Skeletal muscle cell (primary cell): ENCODE measurements at regions not wholly inside any gene's neighbourhood (a gene's known extent, or its start where the extent isn't known, plus 50 kb on each side); places are given as distances from the start of the nearest gene placed in this dataset.

Experiments
- DNase-seq: peaks from one replicate; pipeline ENCODE4 v3.0.0-alpha.2; 2010; ENCODE audit warnings: low read depth
- H3K4me3 ChIP-seq: 2 replicates; pipeline ENCODE4 v1.5.1; 2011; ENCODE audit warnings: low read depth, mild to moderate bottlenecking, control low read depth, low read length, moderate library complexity

- DNase-seq = no peak
- H3K4me3 ChIP-seq = no peak overlapping the region
Measured at GRCh38 chr18:34001376-34001775, 223.3 kb downstream of the NOL4 start.

GRCh38 chr18:33987206-33987605 lies 237.5 kb downstream of the NOL4 start:
- no peak overlapping the region for H3K4me3 ChIP-seq
- DNase-seq = no peak

GRCh38 chr18:33983126-33983525 lies 241.6 kb downstream of the NOL4 start:
- no peak overlapping the region for H3K4me3 ChIP-seq

DNA sequence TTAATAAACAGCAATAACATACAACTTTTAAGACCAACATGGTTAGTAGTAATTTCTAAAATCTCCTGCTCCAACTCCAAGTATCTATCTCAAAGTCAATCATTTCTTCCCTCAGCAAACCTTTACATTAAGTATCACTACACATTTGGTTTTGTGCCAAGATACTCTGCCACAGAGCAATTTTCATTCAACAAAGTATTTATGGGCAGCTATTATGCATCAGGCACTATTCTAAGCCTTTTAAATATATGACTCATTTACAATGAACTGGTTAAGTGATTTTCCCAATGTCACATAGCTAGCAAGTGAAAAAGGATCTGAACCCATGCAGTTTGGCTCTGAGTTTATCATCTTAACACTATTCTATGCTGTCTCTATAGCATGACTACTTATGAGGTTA lies 264.3 kb downstream of the NOL4 start:
- no peak for DNase-seq
- H3K4me3 ChIP-seq = no peak overlapping the region

More at GRCh38 chr18:33983126-33983525, 241.6 kb downstream of the NOL4 start:
- no peak for DNase-seq

- H3K4me3 ChIP-seq = no peak overlapping the region
- DNase-seq = no peak
Measured at GRCh38 chr18:33959609-33960008, 265.1 kb downstream of the NOL4 start.

- no peak overlapping the region for H3K4me3 ChIP-seq
- no peak for DNase-seq
Measured at GRCh38 chr18:33957707-33958106, 267.0 kb downstream of the NOL4 start.

DNA sequence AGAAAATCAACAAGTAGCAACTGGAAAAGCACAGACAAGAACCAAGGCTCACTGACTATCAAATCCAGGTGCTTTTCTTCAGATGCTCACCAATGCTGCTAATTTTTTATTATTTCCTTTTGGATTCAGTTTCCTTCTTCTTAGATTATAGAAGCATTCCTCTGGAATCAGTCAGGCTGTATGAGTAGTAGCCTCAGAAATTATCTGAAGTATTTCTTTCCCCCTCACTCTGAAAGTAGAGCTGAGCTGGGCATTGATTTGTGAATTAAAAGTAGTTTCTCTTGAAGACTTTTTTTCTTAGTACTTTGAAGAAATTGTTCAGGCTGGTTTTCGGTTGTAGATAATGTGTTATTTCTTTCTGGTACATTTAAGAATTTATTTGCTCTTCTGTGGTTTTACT lies 273.7 kb downstream of the NOL4 start:
- H3K4me3 ChIP-seq = no peak overlapping the region
- no peak for DNase-seq

GRCh38 chr18:33946336-33946735 lies 278.4 kb downstream of the NOL4 start:
- no peak for DNase-seq
- H3K4me3 ChIP-seq = no peak overlapping the region

DNA sequence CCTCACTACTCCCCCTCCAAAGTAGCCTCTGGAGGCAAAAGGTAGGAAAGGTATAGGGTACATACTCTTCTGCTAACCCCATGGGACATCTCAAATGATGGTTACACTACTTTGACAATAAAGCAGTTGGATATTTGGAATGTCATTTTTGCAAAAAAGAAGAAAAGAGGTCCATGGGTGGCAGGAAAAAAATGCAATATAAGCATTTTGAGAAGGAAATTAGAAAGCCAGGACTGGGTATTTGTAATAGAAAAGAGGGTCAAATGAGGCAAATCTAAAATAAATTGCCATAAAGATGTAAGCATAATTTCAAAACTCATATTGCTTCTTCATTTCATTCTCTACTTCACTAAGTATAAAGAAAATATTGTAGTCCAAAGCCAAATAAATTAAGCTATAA lies 280.2 kb downstream of the NOL4 start:
- H3K4me3 ChIP-seq = no peak overlapping the region
- DNase-seq = no peak

- DNase-seq = no peak
- H3K4me3 ChIP-seq = no peak overlapping the region
Measured at GRCh38 chr18:33937270-33937816, 287.4 kb downstream of the NOL4 start.

DNA sequence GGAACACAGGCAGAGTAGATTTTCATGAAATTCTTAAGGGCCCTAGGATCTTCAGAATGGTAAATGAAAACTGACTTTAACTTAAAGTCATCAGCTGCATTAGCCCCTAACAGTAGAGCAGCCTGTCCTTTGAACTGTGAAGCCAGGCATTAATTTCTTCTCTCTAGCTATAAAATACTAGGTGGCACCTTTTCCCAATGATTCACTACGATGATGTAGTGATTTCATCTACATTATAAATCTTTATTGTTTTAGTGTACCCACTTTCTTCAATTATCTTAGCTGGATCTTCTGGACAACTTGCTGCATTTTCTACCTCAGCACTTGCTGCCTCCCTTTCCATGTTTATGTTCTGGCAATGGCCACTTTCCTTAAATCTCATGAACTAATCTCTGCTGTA lies 290.5 kb downstream of the NOL4 start:
- H3K4me3 ChIP-seq = no peak overlapping the region
- no peak for DNase-seq

GRCh38 chr18:33928231-33928630 lies 296.5 kb downstream of the NOL4 start:
- H3K4me3 ChIP-seq = no peak overlapping the region
- DNase-seq = no peak

DNA sequence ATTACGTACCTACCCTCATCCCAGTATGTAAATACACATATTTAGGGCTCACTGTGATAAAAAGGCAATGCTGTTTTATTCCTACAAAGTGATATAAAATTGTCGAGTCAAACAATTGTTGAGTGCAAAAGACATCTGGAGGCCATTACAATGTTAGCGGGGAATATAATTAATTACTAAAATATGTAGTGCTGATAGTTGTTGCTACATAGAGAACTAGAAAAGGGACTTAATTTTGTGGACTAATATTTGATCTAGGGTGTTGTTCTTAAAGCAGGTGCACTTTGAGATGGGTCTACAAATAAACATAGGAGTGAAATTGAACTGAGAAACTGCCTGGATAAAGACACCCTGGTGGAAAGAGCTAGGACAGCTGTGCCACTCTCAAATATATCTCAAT lies 300.1 kb downstream of the NOL4 start:
- no peak for DNase-seq
- no peak overlapping the region for H3K4me3 ChIP-seq

DNA sequence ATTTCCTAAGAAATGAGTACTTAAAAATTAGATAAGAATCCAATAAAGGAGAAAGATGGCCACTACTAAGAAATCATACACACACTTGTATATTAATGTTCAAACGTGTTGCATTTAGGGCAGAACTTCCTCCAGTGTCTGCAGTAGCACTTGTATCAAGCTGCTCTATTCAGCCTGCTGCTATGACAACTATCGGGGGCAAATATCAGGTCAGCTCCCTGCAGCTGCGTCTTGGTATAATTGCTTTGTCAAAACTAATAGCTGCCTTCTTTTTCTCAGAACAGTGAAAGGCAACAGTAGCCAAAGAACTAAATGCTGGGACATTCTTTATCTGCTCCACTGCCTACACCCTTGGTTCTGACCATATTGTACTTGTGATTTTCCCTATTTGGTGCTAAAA lies 300.7 kb downstream of the NOL4 start:
- H3K4me3 ChIP-seq = no peak overlapping the region
- no peak for DNase-seq

GRCh38 chr18:33918571-33918970 lies 306.1 kb downstream of the NOL4 start:
- no peak for DNase-seq
- H3K4me3 ChIP-seq = no peak overlapping the region

- DNase-seq = no peak
- no peak overlapping the region for H3K4me3 ChIP-seq
Measured at GRCh38 chr18:33916200-33916599, 308.5 kb downstream of the NOL4 start.

DNA sequence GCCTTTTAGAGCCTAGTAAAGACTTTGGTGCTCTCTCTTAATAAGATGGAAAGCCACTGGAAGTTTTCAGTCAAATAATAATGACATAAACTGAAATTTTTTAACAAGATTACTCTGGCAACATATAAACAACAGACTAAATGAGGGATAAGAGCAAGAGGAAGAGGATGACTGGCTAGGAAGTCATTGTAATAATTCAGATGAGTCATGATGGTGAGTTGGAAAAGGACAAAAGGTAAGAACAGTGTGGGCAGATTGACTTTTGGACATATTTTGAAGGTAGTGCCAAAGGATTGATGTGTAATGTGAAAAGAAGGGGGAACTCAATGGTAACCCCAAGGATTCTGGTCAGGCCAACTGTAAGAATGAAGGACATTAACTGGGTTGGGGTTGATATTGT lies 310.3 kb downstream of the NOL4 start:
- DNase-seq = no peak
- no peak overlapping the region for H3K4me3 ChIP-seq

DNA sequence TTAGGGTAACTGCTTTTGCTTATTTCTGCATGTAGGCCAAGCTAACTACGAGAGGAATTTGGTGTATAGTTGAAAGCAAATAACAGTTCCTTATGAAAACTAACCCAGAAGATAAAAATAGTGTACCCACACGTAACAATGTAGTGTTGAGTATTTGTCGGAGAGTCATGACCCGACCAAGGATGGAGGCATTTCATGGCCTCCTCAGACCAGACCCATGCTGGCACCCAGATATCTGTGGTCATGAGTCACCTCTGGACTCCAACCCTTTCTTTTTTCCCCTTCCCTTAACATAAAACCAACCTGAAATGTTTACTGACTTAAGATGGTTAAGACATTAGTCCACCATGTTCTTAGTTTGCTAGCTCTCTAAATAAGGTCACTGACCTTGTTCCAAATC lies 318.7 kb downstream of the NOL4 start:
- no peak for DNase-seq

GRCh38 chr18:33901894-33902512 lies 322.7 kb downstream of the NOL4 start:
- DNase-seq = no peak
- H3K4me3 ChIP-seq = no peak overlapping the region

More for the DNA sequence above, 318.7 kb downstream of the NOL4 start:
- no peak overlapping the region for H3K4me3 ChIP-seq

DNA sequence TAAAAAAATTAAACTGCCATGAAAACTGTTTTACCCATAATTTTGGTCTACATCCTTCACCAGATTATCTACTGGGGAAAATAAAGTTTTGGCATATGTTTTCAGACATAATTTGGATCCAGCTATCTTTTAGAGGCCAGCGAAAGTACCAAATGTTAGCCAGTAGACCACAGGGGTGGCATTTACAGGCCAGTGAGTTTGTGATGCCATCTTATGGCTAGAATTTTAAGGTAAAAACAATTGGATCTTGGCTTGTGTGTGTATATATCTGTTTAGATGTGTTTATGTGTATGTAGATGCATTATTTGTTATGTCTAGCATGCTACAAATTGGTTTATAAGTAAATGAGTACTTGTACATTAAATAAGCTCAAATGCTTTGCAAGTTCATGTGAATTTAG lies 322.6 kb downstream of the ASXL3 start:
- H3K4me3 ChIP-seq = no peak overlapping the region
- no peak for DNase-seq

DNA sequence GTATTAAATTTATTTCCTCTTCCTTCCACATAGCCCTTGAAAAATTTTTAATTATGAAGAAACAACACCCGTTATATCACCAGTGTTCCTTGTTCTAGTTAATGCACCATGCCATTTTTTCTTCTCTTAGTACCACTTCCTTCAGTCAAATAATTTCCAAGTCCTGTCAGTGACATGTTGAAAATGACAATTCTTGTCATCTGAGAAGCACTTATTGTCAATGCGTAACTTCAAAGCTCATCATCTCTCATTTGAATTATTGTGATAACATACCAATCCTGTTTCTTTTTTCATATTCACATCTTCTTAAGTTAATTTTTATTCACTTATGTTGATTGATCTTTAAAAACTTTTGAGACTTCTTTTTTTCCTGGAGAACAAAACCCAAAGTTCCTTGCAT lies 320.4 kb downstream of the ASXL3 start:
- H3K4me3 ChIP-seq = no peak overlapping the region
- no peak for DNase-seq

GRCh38 chr18:33878213-33878612 lies 300.2 kb downstream of the ASXL3 start:
- DNase-seq = no peak
- no peak overlapping the region for H3K4me3 ChIP-seq
